ENCODE measurements at regions not wholly inside any gene's neighbourhood (a gene's known extent, or its start where the extent isn't known, plus 50 kb on each side); places are given as distances from the start of the nearest gene placed in this dataset.

GRCh38 chr5:24059716-24060115, 552.3 kb downstream of the PRDM9 start:
- DNase-seq (ENCODE audit: extremely low read depth, low read depth), result no peak
- TF ChIP-seq CTCF (IDR thresholded peaks at IDR 0.05; ENCODE audit: low read depth, low read length), result no peak

DNA sequence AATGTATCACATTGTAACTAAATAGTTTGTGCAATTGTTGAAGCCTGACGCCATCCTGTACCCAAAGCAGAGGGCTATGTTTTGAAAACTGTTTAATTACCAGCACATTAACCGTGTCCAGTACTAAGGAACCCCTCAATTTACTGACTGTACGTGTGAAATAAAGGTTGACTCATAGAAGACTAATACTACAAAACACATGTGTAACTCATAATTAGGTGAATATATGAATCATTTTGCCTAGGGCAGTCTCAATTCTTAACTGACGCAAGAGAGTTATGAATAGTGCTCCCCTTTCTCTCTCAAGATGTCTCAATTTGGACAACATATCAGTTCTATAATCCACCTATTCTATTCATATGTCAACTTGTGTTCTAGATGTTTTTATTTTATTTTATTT, 558.4 kb downstream of the PRDM9 start:
- no peak for TF ChIP-seq CTCF (IDR thresholded peaks at IDR 0.05; ENCODE audit: low read depth, low read length)
- no peak for DNase-seq (ENCODE audit: extremely low read depth, low read depth)

DNA sequence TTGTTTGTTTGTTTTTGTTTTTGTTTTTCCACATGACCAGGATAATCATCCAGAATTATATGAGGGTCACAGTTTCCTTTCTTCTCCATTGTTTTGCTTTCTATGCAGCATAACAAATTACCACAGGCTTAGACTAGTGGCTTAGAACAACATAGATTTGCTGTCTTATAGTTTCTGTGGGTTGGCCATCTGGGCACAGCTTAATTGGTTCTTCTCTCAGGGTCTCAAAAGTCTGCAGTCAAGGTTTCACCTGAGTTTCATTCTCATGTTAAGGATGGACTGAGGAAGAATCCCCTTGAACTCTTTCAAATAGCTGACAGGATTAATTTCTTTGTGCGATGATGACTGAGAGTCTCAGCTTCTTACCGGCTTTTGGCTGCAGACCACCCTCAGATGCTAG, 559.8 kb downstream of the PRDM9 start:
- no peak for TF ChIP-seq CTCF (IDR thresholded peaks at IDR 0.05; ENCODE audit: low read depth, low read length)
- no peak for DNase-seq (ENCODE audit: extremely low read depth, low read depth)

GRCh38 chr5:24068524-24068923, 561.1 kb downstream of the PRDM9 start:
- no peak for TF ChIP-seq CTCF (IDR thresholded peaks at IDR 0.05; ENCODE audit: low read depth, low read length)
- no peak for DNase-seq (ENCODE audit: extremely low read depth, low read depth)

GRCh38 chr5:24073107-24073506, 565.7 kb downstream of the PRDM9 start:
- DNase-seq (ENCODE audit: extremely low read depth, low read depth), result no peak
- no peak for TF ChIP-seq CTCF (IDR thresholded peaks at IDR 0.05; ENCODE audit: low read depth, low read length)

DNA sequence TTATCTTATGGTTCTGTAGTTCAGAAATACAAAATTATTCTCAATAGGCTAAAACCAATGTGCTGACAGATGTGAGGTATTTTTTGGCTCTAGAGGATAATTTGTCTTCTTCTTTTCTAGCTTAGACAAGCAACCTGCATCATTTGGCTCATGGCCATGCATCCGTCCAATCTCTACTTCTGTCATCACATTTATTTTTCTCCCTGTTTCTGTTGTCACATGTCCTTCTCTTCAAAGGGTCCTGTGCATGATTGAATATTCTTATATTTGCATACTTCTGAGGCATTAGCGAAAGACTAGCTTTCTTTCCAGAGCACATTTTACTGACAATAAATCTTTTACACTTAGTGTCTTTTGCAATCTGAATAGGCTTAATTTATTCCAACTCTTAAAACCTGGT, 564.7 kb downstream of the CDH10 start:
- DNase-seq (ENCODE audit: extremely low read depth, low read depth), result no peak
- TF ChIP-seq CTCF (IDR thresholded peaks at IDR 0.05; ENCODE audit: low read depth, low read length), result no peak

GRCh38 chr5:24094081-24094679, 550.6 kb downstream of the CDH10 start:
- no peak for TF ChIP-seq CTCF (IDR thresholded peaks at IDR 0.05; ENCODE audit: low read depth, low read length)

More at GRCh38 chr5:24094081-24094679, 550.6 kb downstream of the CDH10 start:
- DNase-seq (ENCODE audit: extremely low read depth, low read depth), result no peak

All from AG09319 (cell line).